ENCODE measurements at regions not wholly inside any gene's neighbourhood (a gene's known extent, or its start where the extent isn't known, plus 50 kb on each side); places are given as distances from the start of the nearest gene placed in this dataset.
"Not testable (repeated sequence)": the region's sequence is repeated elsewhere in the genome, so short reads cannot be mapped to it uniquely, and the experiment has no call there.

GRCh38 chr9:87405677-87406542 is 91.8 kb upstream of the DAPK1 start:
- no peak for DNase-seq (ENCODE audit: low read depth, low spot score)

DNA sequence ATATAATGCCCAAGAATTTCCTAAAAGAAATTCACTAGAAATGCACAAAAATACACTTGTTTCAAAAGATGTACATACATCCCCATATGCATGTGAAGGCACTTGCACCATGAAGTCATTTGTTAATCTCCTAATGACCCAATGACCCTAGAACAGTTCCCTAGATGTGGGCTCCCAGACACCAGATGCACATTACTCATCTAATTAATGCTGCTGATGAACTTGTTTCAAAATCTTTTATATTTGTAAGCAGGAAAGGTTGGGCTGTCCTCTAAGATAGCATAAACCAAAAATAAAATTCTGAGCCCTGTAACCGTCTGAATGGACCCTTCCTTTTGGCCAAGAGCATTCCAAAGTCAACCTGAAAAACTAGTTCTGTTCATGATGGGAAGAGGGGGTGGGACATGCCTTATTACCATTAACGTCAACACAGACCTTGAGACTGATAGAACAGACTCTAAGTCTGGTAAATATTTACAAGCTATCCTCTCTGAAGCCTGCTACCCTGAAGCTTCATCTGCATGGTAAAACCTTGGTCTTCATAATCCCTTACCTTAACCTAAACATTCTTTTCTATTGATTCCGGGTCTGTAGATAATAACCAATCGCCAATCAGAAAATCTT is 91.0 kb upstream of the DAPK1 start:
- no peak for DNase-seq (ENCODE audit: low read depth, low spot score)

DNA sequence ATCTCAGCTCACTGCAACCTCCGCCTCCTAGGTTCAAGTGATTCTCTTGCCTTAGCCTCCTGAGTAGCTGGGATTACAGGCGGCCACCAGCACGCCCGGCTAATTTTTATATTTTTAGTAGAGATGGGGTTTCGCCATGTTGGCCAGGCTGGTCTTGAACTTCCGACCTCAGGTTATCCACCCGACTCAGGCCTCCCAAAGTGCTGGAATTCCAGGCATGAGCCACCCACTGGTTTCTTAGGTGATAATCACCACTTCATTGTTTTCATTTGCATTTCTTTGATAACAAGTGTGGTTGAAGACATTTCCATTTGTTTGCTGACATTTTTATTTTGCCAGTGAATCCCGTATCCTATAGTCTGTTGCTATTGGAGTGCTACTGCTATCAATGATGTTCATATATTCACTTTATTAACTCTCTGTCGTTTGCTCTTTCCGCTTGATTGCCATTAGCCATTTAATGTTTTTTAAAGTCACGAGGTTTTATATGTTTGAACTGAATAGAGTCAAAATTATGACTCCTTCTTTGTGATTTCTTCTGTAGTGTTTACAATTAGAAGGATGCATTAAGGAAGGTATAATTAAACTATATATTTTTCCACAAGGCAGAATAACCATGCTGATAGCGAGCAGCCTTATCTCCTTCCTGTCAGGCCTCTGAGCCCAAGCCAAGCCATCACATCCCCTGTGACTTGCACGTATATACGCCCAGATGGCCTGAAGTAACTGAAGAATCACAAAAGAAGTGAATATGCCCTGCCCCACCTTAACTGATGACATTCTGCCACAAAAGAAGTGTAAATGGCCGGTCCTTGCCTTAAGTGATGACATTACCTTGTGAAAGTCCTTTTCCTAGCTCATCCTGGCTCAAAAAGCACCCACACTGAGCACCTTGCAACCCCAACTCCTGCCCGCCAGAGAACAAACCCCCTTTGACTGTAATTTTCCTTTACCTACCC is 87.3 kb upstream of the DAPK1 start:
- DNase-seq (ENCODE audit: low read depth, low spot score): not testable (repeated sequence)

DNA sequence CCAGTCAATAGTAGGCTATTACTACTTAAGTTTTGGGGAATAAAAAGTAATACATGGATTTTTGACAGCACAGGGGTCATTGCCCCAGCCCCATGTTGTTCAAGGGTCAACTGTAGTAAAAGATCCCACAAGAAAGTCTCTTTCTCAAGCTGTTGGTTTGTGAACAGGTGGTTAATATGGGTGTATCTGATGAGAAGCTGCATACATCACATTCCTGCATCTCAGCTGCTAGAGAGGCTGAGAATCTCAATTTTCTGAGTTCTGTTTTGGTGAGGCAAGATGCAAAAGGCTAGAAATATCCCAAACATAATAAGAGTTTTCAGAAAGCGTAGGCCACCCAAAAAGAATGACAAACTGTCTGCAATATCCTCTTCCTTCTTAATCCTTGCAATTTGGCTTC is 76.8 kb upstream of the DAPK1 start:
- DNase-seq (ENCODE audit: low read depth, low spot score): no peak

GRCh38 chr9:87421734-87422133 is 75.9 kb upstream of the DAPK1 start:
- DNase-seq (ENCODE audit: low read depth, low spot score): no peak

- DNase-seq (ENCODE audit: low read depth, low spot score): no peak
Measured at GRCh38 chr9:87422999-87423398, 74.7 kb upstream of the DAPK1 start.

DNA sequence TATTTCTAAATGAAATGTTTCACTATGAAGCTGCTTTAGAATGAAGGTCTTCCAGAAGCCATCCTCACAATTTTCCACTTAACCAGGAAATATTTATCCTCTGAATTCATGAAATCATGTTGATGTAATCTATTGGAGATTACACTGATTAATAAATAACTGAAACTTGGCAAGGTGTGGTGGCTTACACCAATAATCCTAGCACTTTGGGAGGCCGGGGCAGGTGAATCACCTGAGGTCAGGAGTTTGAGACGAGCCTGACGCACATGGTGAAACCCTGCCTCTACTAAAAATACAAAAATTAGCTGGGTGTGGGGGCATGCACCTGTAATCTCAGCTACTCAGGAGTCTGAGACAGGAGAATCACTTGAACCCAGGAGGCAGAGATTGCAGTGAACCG is 73.8 kb upstream of the DAPK1 start:
- not testable (repeated sequence) for DNase-seq (ENCODE audit: low read depth, low spot score)

GRCh38 chr9:87425202-87425601 is 72.5 kb upstream of the DAPK1 start:
- no peak for DNase-seq (ENCODE audit: low read depth, low spot score)

DNA sequence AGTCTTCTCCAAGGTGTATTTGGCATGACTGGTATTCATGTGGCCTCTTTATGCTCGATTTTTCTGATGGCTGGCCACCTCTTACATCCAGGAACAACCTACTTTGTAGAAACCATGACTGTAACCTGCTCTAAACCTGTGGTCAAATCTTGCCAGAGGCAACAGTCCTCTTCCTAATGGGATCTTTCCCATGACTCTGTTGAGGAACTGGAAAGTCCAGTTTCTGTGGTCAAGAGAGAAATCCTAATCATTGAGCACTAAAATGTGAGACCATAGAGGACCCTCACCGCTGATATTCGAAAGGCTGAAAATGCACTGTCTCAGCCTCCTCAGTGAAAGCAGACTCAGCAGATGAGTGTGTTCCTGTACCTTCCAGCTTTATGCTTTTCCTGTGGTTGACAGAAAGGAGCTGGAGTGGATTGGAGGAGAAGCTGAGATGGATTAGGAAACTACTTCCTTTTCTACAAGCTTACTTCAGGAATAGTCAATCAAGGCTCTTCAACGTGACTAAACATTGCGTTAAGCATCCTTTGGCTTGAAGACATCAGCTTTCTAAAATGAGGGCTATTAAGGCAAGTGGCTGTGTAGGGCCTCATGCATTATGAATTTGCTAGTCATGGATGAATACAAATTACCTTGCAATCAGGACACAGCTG is 69.7 kb upstream of the DAPK1 start:
- no peak for DNase-seq (ENCODE audit: low read depth, low spot score)

GRCh38 chr9:87428659-87429058 is 69.0 kb upstream of the DAPK1 start:
- DNase-seq (ENCODE audit: low read depth, low spot score): no peak

DNA sequence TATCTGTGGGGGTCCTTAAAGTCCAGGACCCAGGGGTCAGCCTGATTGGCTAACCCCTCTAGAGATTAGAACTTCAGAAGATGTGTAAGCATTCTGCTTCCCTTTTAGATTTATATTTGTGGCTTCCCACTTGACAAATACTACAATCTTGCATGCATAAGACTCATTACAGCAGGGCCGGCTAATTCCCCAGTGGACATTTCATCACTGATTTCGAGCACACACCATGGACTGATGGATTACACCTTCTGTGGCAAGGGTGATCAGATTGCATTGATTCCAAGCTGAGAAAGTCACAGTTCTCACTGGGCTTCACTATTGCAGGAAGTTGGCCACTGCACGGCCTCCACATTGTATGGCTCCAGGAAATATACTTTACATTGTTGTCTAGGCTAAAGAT is 65.8 kb upstream of the DAPK1 start:
- DNase-seq (ENCODE audit: low read depth, low spot score): no peak

DNA sequence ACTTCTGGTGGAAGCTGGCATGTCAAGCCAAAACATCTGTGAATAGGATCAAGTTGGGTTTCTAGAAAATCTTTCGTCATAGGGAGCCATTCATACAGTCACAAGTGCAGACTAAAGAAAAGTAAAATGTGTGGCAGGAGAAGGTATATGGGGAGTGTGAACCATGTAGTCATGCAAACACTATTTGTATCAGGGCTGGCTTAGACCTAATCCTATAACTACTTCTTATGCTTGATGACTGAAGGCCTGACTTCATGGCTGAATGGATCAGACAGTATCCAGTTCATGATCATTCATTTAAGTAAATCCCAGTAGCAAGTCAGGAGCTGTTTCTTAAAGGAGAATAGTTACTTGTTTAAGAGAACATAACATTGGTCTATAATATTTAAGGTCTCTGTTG is 63.8 kb upstream of the DAPK1 start:
- no peak for DNase-seq (ENCODE audit: low read depth, low spot score)

DNA sequence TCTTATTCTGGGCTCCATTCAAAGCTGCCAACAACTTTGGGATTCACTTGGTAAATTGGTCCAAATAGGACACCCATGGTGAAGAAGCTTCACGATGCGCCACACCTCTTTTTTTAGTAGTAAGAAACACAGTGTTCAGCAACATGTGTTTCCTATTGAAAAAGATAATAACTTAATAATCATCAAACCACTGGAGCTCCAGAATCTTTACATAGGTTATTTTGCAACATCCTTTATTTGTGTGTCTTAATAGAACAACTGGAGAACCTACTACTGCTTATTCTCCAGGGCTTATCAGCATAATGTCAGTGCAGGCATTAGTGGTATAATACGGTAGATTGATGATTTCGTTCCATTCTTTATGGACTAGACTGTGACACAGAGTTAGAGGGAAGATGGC is 63.3 kb upstream of the DAPK1 start:
- DNase-seq (ENCODE audit: low read depth, low spot score): no peak

- DNase-seq (ENCODE audit: low read depth, low spot score): no peak
Measured at GRCh38 chr9:87435189-87435880, 62.3 kb upstream of the DAPK1 start.

DNA sequence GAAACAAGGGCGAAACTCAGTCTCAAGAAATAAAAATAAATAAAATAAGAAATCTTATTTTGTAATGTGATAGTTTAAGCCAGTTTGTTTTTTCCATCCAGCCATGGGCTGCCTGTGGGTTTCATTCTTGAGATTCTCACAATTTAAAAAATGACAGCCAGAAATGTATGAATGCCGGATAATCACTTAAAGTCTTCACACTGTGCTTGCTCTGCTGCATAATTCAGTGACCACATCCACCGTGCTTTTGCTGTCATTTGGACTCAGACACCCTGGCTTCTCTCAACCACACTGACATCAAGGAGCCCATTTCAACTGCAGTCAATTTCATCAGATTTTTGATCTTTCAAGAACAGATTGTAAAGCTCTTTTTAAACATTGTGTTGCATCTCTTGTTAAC is 61.0 kb upstream of the DAPK1 start:
- no peak for DNase-seq (ENCODE audit: low read depth, low spot score)

DNA sequence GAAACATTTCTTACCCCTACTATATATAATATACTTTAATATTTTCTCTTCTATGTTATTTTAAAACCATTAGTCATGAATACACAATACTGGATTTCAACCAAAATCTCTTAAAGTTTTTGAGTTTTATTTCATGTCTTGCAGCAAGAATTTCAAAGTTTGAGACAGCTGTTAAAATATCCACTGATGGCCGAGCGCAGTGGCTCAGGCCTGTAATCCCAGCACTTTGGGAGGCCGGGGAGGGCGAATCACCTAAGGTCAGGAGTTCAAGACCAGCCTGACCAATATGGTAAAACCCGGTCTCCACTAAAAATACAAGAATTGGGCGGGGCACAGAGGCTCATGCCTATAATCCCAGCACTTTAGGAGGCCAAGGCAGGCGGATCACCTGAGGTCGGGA is 59.7 kb upstream of the DAPK1 start:
- no peak for DNase-seq (ENCODE audit: low read depth, low spot score)

- DNase-seq (ENCODE audit: low read depth, low spot score): no peak
Measured at GRCh38 chr9:87441251-87441650, 56.4 kb upstream of the DAPK1 start.

DNA sequence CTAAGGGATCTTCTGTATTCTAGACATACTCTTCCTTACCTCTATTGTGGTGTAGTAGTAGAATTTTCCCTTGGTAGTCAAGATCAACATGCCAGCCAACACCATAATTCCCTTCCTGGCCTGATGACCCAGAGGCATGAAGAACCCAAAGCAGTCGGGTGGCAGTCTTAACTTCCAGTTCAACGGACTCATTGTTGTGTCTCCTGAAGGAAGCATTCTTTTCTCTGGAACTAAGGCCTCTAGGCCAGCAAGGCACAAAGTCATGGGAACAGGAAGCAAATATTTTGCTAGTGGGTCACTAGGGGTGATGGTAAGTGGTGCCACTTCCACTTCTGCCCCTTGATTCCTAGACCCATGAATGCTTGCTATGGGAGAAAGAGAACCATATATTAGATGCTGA is 55.2 kb upstream of the DAPK1 start:
- no peak for DNase-seq (ENCODE audit: low read depth, low spot score)

- no peak for DNase-seq (ENCODE audit: low read depth, low spot score)
Measured at GRCh38 chr9:87443006-87443405, 54.7 kb upstream of the DAPK1 start.

DNA sequence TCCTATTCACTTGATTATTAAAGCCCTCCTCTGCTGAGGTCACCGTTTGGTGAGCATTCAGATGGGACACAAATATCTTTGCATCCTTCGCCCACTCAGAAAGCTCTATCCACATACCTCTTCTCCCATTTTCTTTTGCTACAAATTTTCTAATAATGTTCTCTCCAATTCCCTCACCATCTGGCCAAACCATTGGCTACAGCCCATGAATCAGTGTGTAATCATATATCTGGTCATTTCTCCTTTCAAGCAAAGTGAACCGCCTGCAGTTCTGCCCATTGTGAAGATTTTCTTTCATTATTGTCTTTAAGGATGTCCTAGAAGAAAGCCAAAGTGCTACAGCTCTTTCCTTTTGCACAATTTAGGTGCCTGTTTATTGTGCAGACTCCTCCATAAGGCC is 54.2 kb upstream of the DAPK1 start:
- DNase-seq (ENCODE audit: low read depth, low spot score): no peak

DNA sequence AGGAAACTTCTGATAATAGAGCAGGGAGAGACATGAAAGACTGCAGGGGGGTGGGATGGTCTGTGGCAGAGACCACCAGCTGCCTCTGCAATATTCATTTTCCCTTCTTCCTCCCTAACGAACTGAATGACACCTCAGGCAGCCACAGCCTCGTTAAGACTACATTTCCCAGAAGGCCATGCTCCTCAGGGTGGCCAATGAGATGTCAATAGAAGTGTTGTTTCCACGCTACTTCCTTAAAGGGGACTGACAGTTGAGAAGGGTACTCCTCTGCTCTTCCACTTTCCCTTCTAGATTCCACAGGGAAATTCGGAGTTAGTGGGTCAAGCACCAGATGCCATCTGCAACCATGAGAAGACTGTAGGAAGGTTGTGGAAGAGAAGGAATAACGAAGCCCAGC is 52.0 kb upstream of the DAPK1 start:
- no peak for DNase-seq (ENCODE audit: low read depth, low spot score)
